ENCODE measurements at regions not wholly inside any gene's neighbourhood (a gene's known extent, or its start where the extent isn't known, plus 50 kb on each side); places are given as distances from the start of the nearest gene placed in this dataset.

DNA sequence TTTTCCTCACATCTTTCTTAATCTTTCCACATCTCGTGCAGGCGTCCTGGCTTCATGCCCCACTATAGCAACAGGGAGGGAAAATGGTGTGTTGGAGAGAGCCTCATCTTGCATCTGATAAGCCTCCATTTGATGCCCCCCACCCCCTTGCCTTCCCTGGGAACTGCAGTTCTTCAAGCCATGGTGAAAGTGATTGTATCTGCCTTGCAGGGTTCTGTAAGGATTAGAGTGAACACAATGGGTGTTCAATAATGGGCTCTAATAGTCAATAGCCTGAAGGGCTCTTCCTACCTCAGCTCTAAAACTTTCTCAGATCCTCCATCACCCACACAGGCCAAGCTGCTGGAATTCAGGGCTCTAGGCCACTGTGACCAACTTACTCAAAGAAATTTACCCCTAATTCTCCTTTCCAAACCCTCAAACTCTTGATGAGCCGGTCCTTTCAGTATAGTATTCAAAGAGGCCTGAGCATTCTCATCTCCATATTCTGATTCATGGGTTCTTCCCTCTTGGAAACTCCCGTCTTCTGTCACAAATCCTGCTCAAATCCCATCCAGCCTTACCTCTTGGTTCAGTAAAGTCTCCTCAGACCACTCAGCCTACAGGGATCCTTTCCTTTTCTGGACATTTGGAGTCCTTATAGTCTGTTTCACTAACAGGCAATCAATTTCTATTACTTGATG, 128.3 kb upstream of the TRIM2 start:
- DNase-seq, result no peak

DNA sequence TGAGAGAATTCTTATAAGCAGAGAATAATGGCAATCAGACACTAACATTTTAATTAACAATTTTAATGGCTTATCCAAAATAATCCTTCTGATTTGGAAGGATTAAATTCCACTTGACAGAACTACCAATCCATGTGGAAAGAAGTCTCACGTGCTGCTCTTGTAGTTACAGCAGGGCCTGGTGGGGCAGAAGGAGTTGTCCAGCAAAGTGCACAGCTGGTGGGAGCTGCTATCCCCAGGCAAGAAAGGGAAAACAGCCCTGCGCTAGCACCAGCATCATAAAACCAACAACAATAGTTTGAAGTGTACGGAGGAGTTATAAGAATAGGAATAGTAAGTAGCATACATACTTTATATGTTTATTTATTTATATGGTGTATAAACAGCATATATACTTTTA, 127.4 kb upstream of the TRIM2 start:
- no peak for DNase-seq

DNA sequence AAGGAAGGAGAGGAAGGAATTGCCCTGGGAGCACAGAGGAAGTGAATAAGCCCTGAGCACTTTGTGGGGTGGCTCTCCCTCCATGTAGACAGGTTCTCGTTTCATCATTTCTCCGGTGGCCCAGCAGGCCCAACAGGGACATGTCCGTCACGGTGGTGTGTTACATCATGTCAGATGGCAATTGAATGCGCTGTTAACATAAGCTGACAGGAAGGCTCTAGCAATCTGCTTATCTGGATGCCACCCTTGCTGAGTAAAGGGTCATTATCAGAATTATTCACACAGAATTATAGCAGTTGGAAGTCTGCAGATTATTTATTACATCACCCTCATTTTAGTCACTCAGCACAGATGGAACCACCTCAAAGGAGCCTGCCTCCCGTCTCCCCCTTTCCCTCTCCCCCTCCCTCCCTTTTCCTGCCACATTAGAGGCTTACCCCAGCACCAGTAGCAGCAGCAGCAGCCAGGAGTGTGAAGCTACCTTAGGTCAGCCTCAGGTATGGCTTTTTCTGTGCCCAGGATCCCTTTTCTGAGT, 124.3 kb upstream of the TRIM2 start:
- no peak for DNase-seq

DNA sequence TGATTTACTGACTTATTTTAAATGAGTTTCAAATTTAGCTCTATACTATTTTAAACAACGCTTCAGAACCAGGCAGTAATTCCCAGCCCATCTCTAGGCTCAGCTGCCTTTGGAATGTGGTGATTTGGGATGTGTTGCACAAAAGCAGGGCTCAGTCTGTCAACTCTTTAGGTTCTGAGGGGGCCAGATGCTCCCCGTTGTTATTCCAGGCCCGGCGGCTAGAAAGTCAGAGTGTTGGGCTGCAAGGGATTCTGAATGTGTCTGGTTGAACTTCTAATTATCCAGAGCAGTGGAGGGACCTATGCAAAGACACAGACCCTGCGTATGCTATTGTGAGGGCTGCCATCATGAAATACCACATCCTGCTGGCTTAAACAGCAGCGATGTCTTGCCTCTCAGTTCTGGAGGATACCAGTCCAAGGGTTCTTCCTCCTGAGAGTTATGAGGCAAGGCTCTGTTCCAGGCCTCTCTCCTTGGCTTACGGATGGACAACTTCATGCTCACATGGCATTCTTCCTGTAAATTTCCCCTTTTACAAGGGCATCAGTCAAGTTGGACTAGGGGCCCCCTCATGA, 123.2 kb upstream of the TRIM2 start:
- DNase-seq, result no peak

DNA sequence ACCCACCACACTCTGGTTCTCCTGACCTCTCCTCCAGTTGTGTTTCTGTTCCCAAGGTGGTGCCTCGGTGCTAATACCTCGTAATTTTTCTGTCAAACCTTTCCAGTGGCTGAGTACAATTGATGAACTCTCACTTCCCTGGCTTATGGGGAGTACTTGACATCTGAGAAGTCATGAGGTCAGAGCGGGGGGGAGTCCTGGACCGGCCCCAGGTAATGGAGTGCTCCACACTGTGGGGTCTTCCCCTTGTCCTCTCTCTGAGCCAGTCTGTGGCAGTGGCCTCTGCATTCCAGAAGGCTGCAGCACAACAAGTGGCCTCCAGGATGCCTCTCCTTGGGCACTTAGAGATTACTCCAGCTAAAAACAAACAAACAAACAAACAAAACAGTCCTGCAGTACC, 122.5 kb upstream of the TRIM2 start:
- DNase-seq, result no peak

DNA sequence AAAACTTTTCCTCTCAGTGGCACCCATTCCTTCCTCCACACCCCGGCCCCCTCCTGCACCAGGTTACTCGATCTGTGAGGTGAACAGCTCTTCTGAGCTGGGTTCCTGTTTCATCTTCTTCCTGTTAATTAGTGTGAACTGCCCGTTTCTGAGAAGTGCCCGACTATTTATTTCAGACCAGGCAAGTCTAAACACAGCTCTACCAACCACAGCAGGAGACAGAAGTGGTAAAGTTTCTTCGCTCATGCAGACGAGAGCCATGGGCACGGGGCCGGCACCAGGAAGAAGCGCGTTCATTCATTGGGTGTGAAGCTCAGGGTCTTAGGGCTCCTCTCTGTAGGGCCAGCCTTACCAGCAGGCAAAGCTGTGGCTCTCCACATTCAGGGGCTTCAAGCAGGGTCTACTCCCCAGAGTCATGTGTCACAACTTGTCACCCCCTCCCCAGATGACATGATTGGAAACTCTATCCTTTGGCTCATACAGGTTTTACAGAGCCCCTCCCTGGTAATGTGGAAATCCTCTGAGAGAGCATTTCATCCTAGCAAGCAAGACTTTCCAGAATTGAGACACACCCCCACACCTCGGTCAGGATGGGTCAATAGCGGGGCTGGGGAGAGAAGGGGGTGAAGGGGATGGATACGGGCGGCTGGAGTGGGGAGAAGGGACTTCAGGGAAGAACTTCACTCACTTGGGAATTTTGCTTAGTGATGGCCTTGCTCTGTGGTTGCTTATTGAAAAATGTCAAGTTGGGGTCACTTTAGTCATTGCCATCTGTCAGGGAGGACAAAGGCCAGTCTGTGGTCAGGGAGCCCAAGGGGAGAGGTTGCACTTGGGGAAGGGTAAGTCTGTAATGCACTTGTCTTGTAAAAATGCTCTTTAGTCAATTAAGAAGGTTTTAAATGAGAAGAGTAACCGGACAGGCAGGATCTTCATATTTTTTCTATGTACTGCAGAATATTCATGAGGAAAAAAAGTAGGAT, 121.6 kb upstream of the TRIM2 start:
- DNase-seq, result no peak

DNA sequence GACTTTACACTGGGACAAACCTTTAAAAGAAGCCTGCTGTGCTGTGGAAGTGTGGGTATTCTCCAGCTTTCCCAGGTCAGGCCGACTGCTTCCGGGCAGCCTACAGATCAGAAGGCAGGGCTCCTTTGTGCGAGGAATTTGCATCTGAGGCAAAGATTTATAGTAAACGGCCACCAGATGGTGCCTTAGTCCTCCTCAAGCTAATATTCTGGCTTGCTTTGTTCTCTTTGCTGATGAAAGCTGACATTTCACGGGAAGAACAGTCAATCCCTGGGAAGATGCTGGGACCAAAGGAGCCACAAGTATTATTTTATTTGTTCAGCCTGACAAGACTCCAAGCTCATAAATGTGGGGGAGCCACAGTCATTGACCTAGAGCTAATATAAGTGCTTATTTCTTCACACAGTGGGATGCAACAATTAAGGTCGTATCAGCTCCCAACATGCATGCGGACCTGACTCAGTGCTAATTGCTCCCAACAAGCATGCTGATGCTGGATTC, 120.7 kb upstream of the TRIM2 start:
- DNase-seq, result peak; percentile 42 to 65

DNA sequence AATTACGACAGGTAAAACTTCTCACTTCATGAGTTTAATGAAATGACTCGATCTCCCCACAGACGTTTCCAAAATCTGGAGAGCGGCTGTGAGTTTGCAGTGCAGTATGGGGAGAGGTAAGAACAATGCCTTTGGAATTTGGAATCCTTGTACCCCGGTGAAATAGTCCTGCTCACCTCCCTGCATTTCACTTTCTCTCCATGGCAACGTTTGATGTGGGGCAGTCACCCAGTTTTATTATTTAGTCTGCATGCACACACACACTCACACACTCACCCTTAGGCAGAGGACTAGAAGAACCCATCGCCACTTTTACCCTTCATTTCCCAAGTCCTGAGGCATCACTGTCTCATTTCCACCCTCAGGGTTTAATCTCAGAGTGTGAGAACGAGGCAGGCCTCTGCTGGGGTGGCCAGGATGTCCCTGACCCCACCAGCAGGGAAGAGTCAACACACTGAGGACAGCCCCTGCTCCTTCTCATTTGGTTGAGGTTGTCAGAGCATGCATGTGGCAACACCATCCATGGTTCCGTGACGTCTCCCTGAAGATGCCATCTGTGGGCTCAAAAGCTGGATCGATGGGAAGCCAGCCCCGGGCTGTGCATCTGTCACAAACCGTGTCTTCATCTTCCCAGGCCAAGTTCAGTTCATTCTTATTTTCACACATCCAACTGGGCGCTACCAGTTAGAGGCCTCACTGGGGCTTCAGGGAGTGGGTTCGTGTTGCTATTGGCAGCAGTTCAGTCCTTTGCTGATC, 119.8 kb upstream of the TRIM2 start:
- no peak for DNase-seq

DNA sequence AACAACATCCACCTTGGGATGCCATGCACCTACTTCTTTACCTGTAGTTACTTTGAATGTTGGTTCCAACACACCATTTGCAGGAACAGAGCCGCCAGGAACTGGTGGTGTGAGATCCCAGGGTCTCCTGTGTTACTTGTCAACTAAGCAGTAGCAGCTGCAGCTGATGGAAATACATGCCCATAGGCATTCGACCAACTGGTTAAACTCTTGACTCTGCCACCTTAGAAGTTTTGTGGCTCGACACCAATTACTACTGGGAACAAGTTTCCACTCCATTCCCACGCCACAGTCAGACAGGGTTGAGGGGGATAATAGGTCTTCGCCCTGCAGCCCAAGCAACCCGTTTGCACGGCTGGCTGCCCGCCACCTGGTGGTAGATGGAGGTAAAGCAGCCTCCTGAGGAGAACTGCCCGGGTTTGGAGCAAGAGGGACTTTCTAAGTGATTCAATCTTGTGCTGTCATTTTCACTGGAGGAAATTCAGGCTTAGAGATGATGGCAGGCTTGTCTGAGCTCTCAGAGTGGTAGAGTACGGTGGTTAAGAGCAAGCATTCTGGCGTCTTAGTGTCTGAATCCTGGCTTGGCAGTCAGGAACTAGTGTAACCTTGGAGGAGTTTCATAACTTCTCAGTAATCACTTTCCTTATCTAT, 119.1 kb upstream of the TRIM2 start:
- DNase-seq, result peak; percentile 61 to 62

DNA sequence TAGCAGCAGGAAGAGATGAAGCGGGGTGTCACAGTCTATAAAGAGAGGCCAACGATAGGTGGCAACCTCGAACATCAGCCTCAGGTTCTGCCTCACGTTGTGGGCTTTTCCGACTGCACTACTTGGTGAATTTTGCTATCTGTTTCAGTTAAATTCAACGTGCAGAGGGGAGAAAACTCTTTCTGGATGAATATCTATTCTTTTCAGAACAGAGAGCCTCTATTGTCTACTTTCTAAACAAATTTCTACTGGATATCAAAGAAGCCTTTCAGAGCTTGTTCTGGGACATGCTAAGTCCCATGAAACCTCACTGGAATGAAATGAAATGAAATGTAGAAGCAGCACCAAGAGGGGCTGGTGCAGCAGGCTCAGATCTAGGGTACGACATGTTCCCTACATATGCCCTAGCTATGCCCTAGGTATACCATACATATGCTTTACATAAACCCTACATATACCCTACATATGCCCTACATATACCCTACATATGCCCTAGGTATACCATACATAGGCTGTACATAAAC, 116.5 kb upstream of the TRIM2 start:
- DNase-seq, result no peak

DNA sequence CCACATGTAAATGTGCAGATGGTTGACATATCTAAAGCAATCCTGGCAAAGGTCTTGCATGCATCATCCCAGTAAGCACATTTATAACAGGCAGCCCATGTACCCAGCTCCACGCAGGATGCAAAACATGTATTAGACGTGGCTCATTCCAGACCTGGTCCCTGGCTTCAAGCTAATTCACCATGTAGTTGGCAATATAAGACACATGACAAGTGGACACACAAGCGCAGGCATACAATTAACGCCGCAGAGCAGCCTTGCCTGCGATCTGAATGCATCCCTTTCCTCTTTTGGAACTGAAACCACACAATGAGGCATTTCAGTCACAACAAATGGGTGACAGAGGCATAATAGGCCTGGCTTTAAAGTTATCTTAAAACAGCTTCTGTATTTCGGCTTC, 114.5 kb upstream of the TRIM2 start:
- no peak for DNase-seq

DNA sequence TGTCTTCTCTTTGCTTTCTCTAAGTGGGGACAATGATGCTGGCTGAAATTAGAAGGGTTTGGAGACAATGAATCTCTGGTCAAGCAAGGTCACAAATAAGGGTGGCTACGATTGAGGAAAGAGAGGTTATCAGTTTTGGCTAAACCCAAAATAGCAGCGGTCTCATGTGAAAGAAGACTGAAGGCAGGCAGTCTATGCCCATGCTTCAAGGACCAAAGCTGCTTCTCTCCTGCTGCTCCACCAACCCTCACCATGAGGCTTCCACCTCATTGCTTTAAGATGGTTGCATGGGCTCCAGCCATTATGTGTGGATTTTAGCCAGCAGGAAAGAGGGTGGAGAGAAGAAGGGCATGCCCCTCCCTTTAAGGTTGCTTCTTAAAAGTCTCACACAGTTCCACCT, 114.1 kb upstream of the TRIM2 start:
- DNase-seq, result no peak

DNA sequence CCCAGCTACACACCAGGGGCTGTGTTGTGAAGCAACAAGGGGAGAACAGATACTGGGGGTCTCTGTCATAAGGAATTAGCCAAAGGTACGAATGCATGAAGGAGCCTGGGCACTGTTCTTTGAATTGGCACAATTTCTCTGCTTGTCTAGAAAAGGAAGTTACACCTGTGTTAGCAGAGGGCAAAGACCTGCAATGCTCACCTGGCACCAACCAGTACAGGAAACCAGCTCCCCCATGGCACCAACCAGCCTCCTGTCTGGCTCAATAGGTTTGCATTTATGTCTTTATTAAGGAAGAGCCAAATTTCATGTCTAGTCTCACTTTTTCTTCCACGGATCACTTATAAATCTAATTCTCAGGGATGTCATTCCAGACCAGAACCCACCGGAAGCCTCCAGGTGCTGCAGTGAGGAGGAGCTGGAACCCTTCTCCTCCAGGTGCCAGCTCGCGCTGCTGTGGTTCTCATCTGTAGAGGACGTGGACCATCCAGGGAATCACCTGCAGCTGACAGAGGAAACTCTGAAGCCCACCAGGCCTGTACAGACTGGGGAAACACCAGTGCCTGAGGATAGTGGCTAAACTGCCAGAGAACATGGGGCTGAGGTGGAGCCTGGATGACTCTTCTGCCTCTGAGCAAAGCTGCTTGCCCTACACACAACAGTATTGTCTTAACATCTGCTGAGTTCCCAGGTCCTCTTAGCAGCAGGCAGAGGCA, 113.4 kb upstream of the TRIM2 start:
- DNase-seq, result no peak

DNA sequence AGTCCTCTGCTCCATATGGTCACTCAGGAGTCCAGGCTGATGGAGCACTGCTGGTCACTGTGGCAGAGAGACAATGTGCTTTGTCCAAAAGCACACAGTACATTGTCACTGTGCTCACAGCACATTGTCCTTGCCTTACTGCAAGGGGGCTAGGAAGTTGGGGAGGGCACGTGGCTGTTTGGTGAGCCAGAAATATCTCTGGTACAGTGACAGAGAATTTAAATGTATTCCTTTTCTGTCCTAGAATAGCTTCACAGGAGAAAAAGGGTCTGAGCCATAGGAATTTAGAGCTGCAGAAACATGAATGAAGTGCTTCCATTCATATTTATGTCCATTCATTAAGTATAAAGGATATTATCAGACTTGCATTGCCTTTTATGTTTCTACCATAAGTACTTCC, 110.8 kb upstream of the TRIM2 start:
- no peak for DNase-seq

DNA sequence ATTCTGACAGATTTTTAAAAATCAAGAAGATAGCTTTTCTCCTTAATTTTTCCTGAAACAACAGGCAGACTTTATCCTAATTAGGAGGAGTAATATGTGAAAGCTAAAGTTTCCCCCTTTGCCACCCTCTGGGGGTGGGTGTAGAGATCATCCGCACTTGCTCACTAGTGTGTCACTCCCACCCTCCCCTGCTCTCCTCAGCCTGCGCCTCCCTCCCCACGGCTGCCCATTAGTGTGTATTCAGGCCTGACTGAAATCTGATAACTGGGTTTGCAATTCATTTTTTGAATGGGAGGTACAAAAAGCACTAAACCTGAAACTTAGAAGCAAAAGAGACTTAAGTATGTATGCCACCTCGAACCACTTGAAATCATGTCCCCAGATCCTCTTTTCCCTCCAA, 110.4 kb upstream of the TRIM2 start:
- no peak for DNase-seq

DNA sequence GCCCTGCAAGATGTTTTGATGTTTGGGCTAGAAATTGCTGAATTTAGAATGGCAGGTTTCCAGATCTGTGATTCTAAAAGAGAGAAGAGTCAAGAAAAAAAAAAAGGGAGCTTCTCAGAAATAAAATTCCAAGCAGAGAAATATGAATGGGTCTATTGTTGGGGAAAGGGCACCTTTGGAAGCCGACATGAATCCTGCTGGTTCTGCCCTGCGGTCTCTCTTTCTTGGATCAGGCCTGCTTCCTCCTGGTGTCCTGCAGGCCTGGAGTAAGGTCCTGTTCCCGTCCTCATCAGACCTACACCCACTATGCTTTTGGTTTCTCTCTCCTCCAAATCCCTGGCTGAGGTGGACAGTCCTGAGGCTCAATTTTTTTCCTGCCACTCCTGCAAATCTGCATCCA, 109.8 kb upstream of the TRIM2 start:
- DNase-seq, result no peak

DNA sequence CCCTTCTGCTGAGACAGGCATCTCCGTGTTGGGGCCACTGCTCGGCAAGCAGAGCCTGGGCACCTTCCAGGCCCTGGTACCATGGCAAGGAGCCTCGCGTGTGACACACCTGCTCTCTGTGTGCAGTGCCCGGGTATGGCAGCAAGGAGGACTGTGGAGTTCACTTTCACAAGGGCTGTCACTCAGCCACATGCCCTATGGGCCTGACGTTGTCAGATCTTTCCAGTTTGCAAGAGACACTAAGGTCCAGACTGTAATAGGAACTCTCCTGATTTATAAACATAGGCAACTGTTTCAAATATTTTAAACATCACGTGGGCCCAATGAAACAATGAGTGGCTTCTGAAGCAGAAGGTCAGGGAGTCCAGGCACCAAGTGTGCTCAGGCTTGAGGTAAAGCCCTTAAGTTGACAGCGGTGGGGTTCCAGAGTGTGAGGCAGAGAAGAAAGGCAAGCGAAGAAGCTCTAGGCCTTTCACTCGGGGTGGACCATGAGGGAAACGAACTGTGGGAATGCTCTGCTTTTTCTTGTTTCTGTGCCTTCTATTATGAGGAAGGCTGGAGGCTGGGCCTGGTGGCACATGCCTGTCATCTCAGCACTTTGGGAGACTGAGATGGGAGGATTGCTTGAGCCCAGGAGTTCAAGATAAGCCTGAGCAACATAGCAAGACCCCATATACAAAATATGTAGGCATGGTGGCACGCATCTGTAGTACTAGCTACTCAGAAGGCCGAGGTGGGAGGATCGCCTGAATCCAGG, 108.6 kb upstream of the TRIM2 start:
- no peak for DNase-seq

DNA sequence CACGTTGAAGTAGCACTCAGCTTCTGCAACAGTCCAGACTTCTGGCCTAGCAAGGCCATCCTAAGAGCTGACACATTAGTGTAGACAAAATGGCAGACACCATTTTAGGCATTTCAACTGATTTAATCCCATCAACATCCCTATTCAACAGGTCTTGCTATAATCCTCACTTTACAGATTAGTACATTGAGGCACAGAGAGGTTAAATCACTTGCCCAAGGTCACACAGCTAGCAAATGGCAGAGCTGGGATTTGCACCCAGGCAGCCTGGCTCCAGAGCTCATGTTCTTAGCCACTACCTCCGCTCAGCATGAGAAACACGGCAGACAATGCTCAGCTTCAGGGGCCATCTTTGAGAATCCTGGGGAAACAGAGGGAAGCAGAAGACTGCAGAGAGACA, 107.9 kb upstream of the TRIM2 start:
- DNase-seq, result no peak

DNA sequence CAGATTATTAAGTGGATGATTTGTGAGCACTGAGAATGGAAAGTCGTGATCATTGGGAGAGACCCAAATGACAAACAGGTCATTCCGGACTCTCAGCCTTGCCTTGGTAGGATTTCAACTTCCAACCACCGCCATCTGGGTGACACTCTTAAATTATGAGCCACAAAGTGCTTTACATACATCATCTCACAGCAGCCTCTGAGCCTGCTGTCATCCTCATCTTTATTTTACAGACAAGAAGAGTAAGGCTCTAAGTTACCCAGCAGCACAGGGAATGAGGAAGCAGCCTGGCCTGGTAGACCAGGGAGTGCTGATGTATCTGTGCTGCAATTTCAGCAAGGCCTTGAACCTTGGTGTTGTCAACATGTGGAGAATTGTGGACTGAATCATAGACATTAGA, 105.8 kb upstream of the TRIM2 start:
- no peak for DNase-seq

Measured in right lung (tissue), 2 donors.